IMR-90 (cell line): ENCODE measurements at regions not wholly inside any gene's neighbourhood (a gene's known extent, or its start where the extent isn't known, plus 50 kb on each side); places are given as distances from the start of the nearest gene placed in this dataset.
"Not testable (repeated sequence)": the region's sequence is repeated elsewhere in the genome, so short reads cannot be mapped to it uniquely, and the experiment has no call there.

Source experiments
- ATAC-seq: fragments of 200-7000 bp; cut with Tn5 transposase; 2 replicates; pipeline ENCODE4 v1.9.1; 2020; ENCODE audit warnings: low read depth, mild to moderate bottlenecking, moderate library complexity
- BruUV-seq: library from RNA; stranded (reverse); fragments of 400-500 nt; replicated peaks from 2 replicates; lab custom pipeline; 2021; lab: Mats Ljungman, UMichigan
- CTCF ChIA-PET: fragments of 300-600 bp; formaldehyde crosslinking; extraction: SDS; loops from one replicate; lab custom pipeline; 2021; ENCODE audit warnings: antibody characterized with exemption; lab: Yijun Ruan, JAX
- POLR2A ChIA-PET: fragments of 300-600 bp; sonication (Branson Sonifier 250); formaldehyde crosslinking; loops from one replicate; lab custom pipeline; 2022; ENCODE audit warnings: antibody characterized with exemption; ENCODE audit not compliant: unreplicated experiment; lab: Charles Lee
- DNase-seq: peaks from one replicate; pipeline ENCODE4 v3.0.0; 2013
- H2AFZ ChIP-seq: replicated peaks from 2 replicates; pipeline ENCODE3; 2013; ENCODE audit warnings: low read length, mild to moderate bottlenecking; ENCODE audit not compliant: poor library complexity
- H2AK5ac ChIP-seq: 2 replicates; pipeline ENCODE4 v1.6.1; 2013; ENCODE audit warnings: low read depth, low read length, inconsistent platforms
- H2AK9ac ChIP-seq: replicated peaks from 2 replicates; pipeline ENCODE3; 2013; ENCODE audit warnings: mild to moderate bottlenecking, low read depth, low read length, moderate library complexity; ENCODE audit not compliant: poor library complexity
- H2BK120ac ChIP-seq: 2 replicates; pipeline ENCODE4 v1.6.1; 2013; ENCODE audit warnings: low read depth, low read length, inconsistent platforms
- H2BK15ac ChIP-seq: 3 replicates; pipeline ENCODE4 v1.6.1; 2013; ENCODE audit warnings: low read depth, low read length, inconsistent platforms
- H2BK20ac ChIP-seq: 2 replicates; pipeline ENCODE4 v1.6.1; 2013; ENCODE audit warnings: low read depth, mild to moderate bottlenecking, inconsistent platforms, low read length, moderate library complexity
- H2BK5ac ChIP-seq: 2 replicates; pipeline ENCODE4 v1.6.1; 2013; ENCODE audit warnings: mild to moderate bottlenecking, low read depth, low read length, inconsistent platforms; ENCODE audit not compliant: poor library complexity, severe bottlenecking
- H3K14ac ChIP-seq: replicated peaks from 2 replicates; pipeline ENCODE4 v1.6.1; 2013; ENCODE audit warnings: low read depth, low read length, inconsistent platforms
- H3K18ac ChIP-seq: 2 replicates; pipeline ENCODE4 v1.6.1; 2013; ENCODE audit warnings: low read depth, low read length, control low read depth
- H3K23ac ChIP-seq: 2 replicates; pipeline ENCODE4 v1.6.1; 2013; ENCODE audit warnings: low read depth, low read length, inconsistent platforms
- H3K27ac ChIP-seq: 2 replicates; pipeline ENCODE4 v1.5.1; 2013; ENCODE audit warnings: mild to moderate bottlenecking, control low read depth, low read length; ENCODE audit not compliant: insufficient read depth
- H3K27me3 ChIP-seq: 2 replicates; pipeline ENCODE4 v1.6.1; 2013; ENCODE audit warnings: low read length; ENCODE audit not compliant: control insufficient read depth, insufficient read depth
- H3K36me3 ChIP-seq: 2 replicates; pipeline ENCODE4 v1.6.1; 2013; ENCODE audit warnings: low read length, mixed read lengths; ENCODE audit not compliant: control insufficient read depth, insufficient read depth
- H3K4ac ChIP-seq: 2 replicates; pipeline ENCODE4 v1.6.1; 2013; ENCODE audit warnings: low read depth, low read length, inconsistent platforms
- H3K4me1 ChIP-seq: 2 replicates; pipeline ENCODE4 v1.6.1; 2013; ENCODE audit warnings: low read length, mixed read lengths; ENCODE audit not compliant: control insufficient read depth, insufficient read depth
- H3K4me2 ChIP-seq: 2 replicates; pipeline ENCODE4 v1.6.1; 2013; ENCODE audit warnings: low read depth, mild to moderate bottlenecking, control low read depth, low read length, moderate library complexity
- H3K4me3 ChIP-seq: 2 replicates; pipeline ENCODE4 v1.5.1; 2013; ENCODE audit warnings: low read depth, mild to moderate bottlenecking, control low read depth, low read length, moderate library complexity; ENCODE audit not compliant: insufficient read depth
- H3K56ac ChIP-seq: 2 replicates; pipeline ENCODE4 v1.6.1; 2013; ENCODE audit warnings: low read length, inconsistent platforms; ENCODE audit not compliant: insufficient read depth; ENCODE audit errors: extremely low read depth
- H3K79me1 ChIP-seq, 2 experiments: 2 replicates each; pipeline ENCODE4 v1.6.1; 2013; ENCODE audit warnings: low read length in 2 of 2, inconsistent platforms in 1 of 2, low read depth in 1 of 2
- H3K9ac ChIP-seq: 2 replicates; pipeline ENCODE4 v1.6.1; 2013; ENCODE audit warnings: low read depth, low read length, control low read depth
- H3K9me1 ChIP-seq: 2 replicates; pipeline ENCODE4 v1.6.1; 2013; ENCODE audit warnings: low read length, inconsistent platforms; ENCODE audit not compliant: insufficient read depth
- H3K9me3 ChIP-seq: 2 replicates; pipeline ENCODE4 v1.6.1; 2013; ENCODE audit warnings: low read length; ENCODE audit not compliant: control insufficient read depth, insufficient read depth
- H4K20me1 ChIP-seq: 2 replicates; pipeline ENCODE4 v1.6.1; 2013; ENCODE audit warnings: low read length, inconsistent platforms; ENCODE audit not compliant: insufficient read depth
- H4K5ac ChIP-seq: 2 replicates; pipeline ENCODE4 v1.6.1; 2013; ENCODE audit warnings: mild to moderate bottlenecking, low read depth, low read length, control low read depth
- H4K8ac ChIP-seq, 2 experiments: 2 replicates each; pipeline ENCODE4 v1.6.1; 2013; ENCODE audit warnings: low read depth in 2 of 2, low read length in 2 of 2, control low read depth in 1 of 2, inconsistent platforms in 1 of 2
- H4K91ac ChIP-seq: 2 replicates; pipeline ENCODE4 v1.6.1; 2013; ENCODE audit warnings: low read depth, low read length, inconsistent platforms; ENCODE audit not compliant: insufficient read depth
- WGBS, 2 experiments: methylation state at CpG; one replicate each; pipeline versions ENCODE4 v1.1.5 to v1.1.7; 2013; ENCODE audit warnings: missing lambda C conversion rate in 2 of 2; ENCODE audit not compliant: insufficient read length in 1 of 2; ENCODE audit errors: extremely low coverage in 2 of 2; 5-methylcytosine and 5-hydroxymethylcytosine counted together
- dilution Hi-C: fragments of 300-500 bp; cut with HindIII; formaldehyde crosslinking; loops from one replicate; pipeline ENCODE4 v1.14.3; 2018; ENCODE audit warnings: low sequenced_read_pairs; ENCODE audit not compliant: unreplicated experiment
- in situ Hi-C: fragments of 300-500 bp; cut with MboI; formaldehyde crosslinking; loops from 3 replicates; pipeline ENCODE4 v1.14.3; 2019; ENCODE audit warnings: low sequenced_read_pairs, inconsistent platforms, mixed read lengths
- intact Hi-C: fragments of 100-400 bp; cut with micrococcal nuclease; formaldehyde crosslinking; loops from 2 replicates; pipeline ENCODE4 v1.10.0; 2022

- intact Hi-C loops, H3K79me1 ChIP-seq, H3K14ac ChIP-seq, H3K23ac ChIP-seq, H3K18ac ChIP-seq, H3K4me3 ChIP-seq, H4K91ac ChIP-seq, DNase-seq, dilution Hi-C loops, H3K9me1 ChIP-seq, H2AK5ac ChIP-seq, H2AFZ ChIP-seq, H2BK120ac ChIP-seq, H3K4me1 ChIP-seq, in situ Hi-C loops, H3K56ac ChIP-seq, H3K36me3 ChIP-seq, H3K4me2 ChIP-seq, H4K20me1 ChIP-seq, H3K27ac ChIP-seq, H4K8ac ChIP-seq, POLR2A ChIA-PET, H2BK15ac ChIP-seq, H2AK9ac ChIP-seq, H3K9ac ChIP-seq, H3K4ac ChIP-seq, BruUV-seq, H3K27me3 ChIP-seq, H3K9me3 ChIP-seq, H2BK5ac ChIP-seq, CTCF ChIA-PET, H4K5ac ChIP-seq, H2BK20ac ChIP-seq, ATAC-seq: not testable (repeated sequence)
- WGBS, 2 experiments: no CpG with 5 or more reads among the region's 11 CpGs
Measured at GRCh38 chr6:94137178-94137577, 717.8 kb upstream of the EPHA7 start.
